Coronary artery (tissue), 2 donors: ENCODE measurements at regions not wholly inside any gene's neighbourhood (a gene's known extent, or its start where the extent isn't known, plus 50 kb on each side); places are given as distances from the start of the nearest gene placed in this dataset.
"Not testable (repeated sequence)": the region's sequence is repeated elsewhere in the genome, so short reads cannot be mapped to it uniquely, and the experiment has no call there.

ENCODE experiments used
- DNase-seq: peaks from one replicate; pipeline ENCODE4 v3.0.0-alpha.2; 2017; ENCODE audit warnings: low spot score
- H3K27ac ChIP-seq, 2 donors: fragments of 200-600 bp; sonication (generic); one replicate each; pipeline ENCODE4 v1.5.1; 2016 to 2019
- H3K4me3 ChIP-seq: fragments of 200-600 bp; sonication (generic); 2 replicates; pipeline ENCODE4 v1.5.1; 2016; ENCODE audit warnings: mild to moderate bottlenecking, moderate library complexity
- CTCF ChIP-seq: fragments of 200-600 bp; sonication (generic); IDR thresholded peaks from one replicate; pipeline ENCODE4 v1.5.1; 2019; ENCODE audit warnings: antibody characterized with exemption

DNA sequence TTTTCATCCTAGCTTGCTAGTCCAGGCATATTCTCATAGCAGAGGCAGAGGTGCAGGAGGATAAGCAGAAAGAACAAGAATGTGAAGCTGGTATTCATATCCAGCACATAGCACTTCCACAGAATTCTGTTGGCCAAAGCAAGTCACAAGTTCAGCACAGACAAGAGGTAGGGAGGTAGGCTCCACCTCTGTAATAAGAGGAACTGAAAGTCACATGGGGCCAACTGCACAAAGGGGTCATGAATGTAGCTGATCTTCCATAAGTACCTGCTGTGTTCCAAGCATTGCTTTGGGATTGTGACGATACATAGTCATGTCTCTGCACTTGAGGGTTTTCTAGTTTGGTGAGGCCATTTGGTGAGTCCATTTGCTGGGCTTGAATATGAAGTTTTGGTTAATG is 110.8 kb upstream of the MPHOSPH6 start:
- no peak for TF ChIP-seq CTCF
- DNase-seq = no peak
- Histone ChIP-seq H3K4me3 (peak overlapping the region; percentile 41), H3K27ac (peak overlapping the region; percentile 45 to 87)

DNA sequence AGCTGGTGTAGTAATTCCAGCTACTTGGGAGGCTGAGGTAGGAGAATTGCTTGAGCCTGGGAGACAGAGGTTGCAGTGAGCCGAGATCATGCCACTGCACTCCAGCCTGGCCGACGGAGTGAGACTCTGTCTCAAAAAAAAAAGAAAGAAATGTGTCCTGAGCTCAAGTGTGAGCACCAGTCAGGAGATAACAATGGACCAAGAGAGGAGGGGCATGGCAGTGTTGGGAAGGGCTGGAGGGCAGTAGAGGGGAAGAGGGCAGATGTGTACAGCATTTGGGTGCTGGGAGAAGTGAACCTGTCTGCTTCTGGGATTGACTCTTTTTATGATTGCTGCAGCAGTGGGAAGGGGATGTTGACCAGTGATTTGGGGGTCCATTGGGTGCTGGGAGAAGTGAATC is 105.3 kb upstream of the MPHOSPH6 start:
- not testable (repeated sequence) for H3K27ac ChIP-seq, DNase-seq, H3K4me3 ChIP-seq

DNA sequence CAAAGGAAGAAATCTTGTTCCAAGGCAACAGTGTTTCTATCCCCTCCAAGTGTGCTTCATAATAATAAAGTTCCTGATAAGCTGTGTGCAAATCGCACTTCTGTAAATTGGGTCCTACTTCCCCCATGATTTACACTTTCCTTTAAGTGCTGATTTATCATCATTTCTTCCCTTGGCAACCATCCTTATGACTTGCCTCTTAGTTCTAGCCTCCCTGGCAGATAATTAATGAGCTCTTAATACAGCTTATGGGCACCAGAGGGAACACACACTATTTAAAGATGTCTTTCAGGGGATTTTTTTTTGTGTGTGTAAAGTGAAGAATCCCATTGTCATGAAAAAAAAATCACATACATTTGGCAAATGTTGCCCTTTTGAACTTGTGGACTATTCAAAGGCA is 101.6 kb upstream of the MPHOSPH6 start:
- TF ChIP-seq CTCF = no peak
- no peak for DNase-seq
- H3K27ac ChIP-seq = no peak overlapping the region
- H3K4me3 ChIP-seq = no peak overlapping the region

- DNase-seq, H3K27ac ChIP-seq: not testable (repeated sequence)
Observed at GRCh38 chr16:82267675-82268074, 97.7 kb upstream of the MPHOSPH6 start.

DNA sequence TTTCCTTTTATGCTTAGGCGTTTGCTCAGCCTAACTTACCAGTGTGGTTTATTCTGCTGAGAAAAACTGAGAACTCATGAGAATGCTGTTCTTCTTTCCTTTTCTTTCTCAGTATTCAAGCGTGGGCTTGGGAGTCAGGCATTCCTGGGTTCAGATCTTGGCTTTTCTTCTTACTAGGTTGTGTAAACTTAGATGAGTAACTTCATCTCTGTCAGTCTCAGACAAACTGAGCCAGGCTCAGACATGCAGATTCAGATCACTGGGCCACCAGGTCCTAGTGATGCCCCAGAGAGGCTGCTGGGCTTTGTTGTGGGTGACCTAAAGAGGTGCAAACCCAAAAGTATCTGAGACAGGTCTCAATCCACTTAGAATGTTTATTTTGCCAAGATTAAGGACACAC is 95.8 kb upstream of the MPHOSPH6 start:
- no peak for DNase-seq
- Histone ChIP-seq H3K27ac (no peak overlapping the region), H3K4me3 (no peak overlapping the region)
- no peak for TF ChIP-seq CTCF

More at GRCh38 chr16:82267675-82268074, 97.7 kb upstream of the MPHOSPH6 start:
- not testable (repeated sequence) for H3K4me3 ChIP-seq

DNA sequence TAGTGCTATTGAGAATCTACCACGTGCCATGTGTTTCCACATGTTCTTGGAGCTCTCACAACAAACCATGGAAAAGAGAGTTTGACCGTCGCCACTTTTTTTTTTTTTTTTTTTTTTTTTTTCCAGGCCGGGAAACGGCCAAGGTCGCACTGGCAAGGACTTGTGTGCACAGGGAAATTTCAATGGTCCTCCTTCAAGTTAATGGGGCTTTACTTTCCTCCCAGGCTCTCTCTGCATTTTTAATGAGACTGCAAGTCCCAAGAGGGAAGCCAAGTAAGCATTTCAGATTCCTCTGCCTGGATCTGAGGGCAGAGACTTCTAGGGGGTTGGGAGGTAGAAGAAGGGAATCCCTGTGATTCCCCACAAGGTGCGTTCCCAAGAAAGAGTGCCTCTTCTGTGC is 94.7 kb upstream of the MPHOSPH6 start:
- no peak for DNase-seq
- no peak overlapping the region for H3K27ac ChIP-seq
- no peak for TF ChIP-seq CTCF
- H3K4me3 ChIP-seq = no peak overlapping the region

DNA sequence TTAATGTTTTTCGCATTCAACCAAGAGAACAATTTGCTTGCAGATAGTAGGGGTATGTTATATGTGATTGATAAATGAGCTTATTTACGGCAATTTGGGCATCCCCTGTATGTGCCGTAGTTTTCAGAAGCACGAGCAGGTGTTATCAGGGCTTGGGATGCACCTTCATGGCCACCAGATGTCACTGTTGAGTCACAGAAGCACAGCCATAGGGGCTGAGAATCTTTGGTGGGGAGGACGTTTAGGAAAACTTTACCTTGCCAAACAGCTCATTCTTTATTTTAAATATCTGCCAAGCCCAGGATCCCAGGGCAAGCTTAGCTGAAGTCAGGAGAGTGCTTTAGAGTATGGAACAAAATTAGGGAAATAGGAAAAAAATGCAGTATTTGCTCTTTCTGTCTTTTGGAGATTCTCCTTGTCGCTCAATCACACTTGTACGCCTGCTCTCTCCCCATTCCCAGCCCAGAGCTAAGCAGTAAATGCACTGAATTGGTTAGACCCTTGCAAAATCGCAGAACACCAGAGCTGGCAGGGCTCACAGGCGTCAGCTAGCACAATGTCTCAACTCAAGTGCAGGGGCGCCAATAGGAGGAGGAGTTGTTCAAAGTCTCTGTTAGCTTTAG is 93.6 kb upstream of the MPHOSPH6 start:
- Histone ChIP-seq H3K27ac (no peak overlapping the region), H3K4me3 (no peak overlapping the region)
- TF ChIP-seq CTCF = peak; percentile 89
- no peak for DNase-seq

GRCh38 chr16:82262244-82262643 is 92.2 kb upstream of the MPHOSPH6 start:
- Histone ChIP-seq H3K4me3 (no peak overlapping the region), H3K27ac (no peak overlapping the region)
- no peak for TF ChIP-seq CTCF
- no peak for DNase-seq
